SK-N-MC (cell line): ENCODE measurements at regions not wholly inside any gene's neighbourhood (a gene's known extent, or its start where the extent isn't known, plus 50 kb on each side); places are given as distances from the start of the nearest gene placed in this dataset.

Source experiments
- EZH2 ChIP-seq: fragments of 200-600 bp; sonication (generic); IDR thresholded peaks from one replicate; pipeline ENCODE4 v1.6.1; 2017; ENCODE audit warnings: antibody characterized with exemption
- POLR2AphosphoS5 ChIP-seq: IDR thresholded peaks from 2 replicates; pipeline ENCODE4 v1.6.1; 2012; ENCODE audit warnings: mild to moderate bottlenecking, low read depth, low read length, borderline replicate concordance

DNA sequence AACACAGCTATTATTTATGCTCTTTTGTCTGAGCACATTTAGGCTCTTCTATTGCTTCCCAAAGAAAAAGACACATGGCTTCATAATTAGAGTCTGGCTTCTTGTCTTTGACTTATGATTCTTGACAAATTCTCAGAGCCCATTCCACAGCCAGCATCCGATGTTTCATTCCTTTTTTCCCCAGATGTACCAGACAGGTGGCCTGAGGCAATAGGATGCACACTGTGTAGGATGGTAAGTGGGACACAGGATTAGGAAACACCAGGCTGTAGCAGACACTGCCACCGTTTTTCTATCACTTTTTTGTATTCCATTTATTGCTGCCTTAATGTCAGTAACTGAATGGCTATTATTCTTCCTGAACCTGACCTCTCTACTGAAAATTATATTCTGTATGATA is 188.9 kb upstream of the CDIN1 start:
- no peak for TF ChIP-seq POLR2AphosphoS5
- TF ChIP-seq EZH2 = no peak
